GM12892 (cell line): ENCODE measurements at regions not wholly inside any gene's neighbourhood (a gene's known extent, or its start where the extent isn't known, plus 50 kb on each side); places are given as distances from the start of the nearest gene placed in this dataset.

Experiments used
- POLR2A ChIP-seq: IDR thresholded peaks from 2 replicates; pipeline ENCODE4 v1.6.1; 2011; ENCODE audit warnings: low read depth, low read length, control low read depth
- TAF1 ChIP-seq: IDR thresholded peaks from 2 replicates; pipeline ENCODE4 v1.6.1; 2011; ENCODE audit warnings: low read depth, mild to moderate bottlenecking, control low read depth, low read length, borderline replicate concordance

DNA sequence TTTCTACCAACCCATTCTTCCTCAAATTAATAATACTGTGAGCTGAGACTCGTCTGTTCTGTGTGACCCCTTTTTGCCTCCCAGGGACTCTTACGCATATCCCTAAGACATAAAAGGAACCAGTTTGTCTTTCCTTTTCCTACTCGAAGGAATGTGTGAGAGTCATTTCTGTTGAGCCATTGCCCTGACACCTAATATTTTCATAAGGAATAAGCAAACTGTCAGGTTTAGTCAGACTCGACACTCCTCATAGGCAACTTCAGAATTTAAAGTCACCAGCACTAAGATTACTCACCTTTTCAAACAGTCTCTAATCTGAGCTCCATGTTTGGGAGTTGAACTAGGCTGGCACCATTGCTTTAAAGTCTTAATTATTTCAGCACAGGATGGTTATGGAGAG is 305.5 kb downstream of the IKZF2 start:
- TF ChIP-seq POLR2A (no peak), TAF1 (no peak)
